Activated CD8-positive, alpha-beta T cell treated with anti-CD3 and anti-CD28 coated beads, Interleukin-2, amount 10 ng/mL, durations not matched to agents 7 days and 5 days (primary cell): ENCODE measurements at regions not wholly inside any gene's neighbourhood (a gene's known extent, or its start where the extent isn't known, plus 50 kb on each side); places are given as distances from the start of the nearest gene placed in this dataset.

ENCODE experiments used
- ATAC-seq: fragments of 150-1000 bp; cut with Tn5 transposase; one replicate; pipeline ENCODE4 v1.10.0; 2021; ENCODE audit warnings: moderate library complexity
- CTCF ChIA-PET: fragments of 350-600 bp; sonication (Branson Sonifier 250); formaldehyde crosslinking; loops from one replicate; lab custom pipeline; 2021; ENCODE audit warnings: antibody characterized with exemption; lab: Charles Lee
- POLR2A ChIA-PET: fragments of 350-600 bp; sonication (Branson Sonifier 250); formaldehyde crosslinking; loops from one replicate; lab custom pipeline; 2021; ENCODE audit warnings: antibody characterized with exemption; lab: Charles Lee
- DNase-seq: peaks from one replicate; pipeline ENCODE4 v3.0.0-alpha.2; 2020
- H3K27ac Mint-ChIP-seq: one replicate; pipeline ENCODE4 v1.8.0; 2021; ENCODE audit warnings: mild to moderate bottlenecking, mixed read lengths
- H3K27me3 Mint-ChIP-seq: one replicate; pipeline ENCODE4 v1.8.0; 2021; ENCODE audit warnings: low read depth, mixed read lengths
- H3K36me3 Mint-ChIP-seq: one replicate; pipeline ENCODE4 v1.8.0; 2021; ENCODE audit warnings: low read depth, mixed read lengths
- H3K4me1 Mint-ChIP-seq: one replicate; pipeline ENCODE4 v1.8.0; 2021; ENCODE audit warnings: low read depth, mixed read lengths
- H3K4me3 Mint-ChIP-seq: one replicate; pipeline ENCODE4 v1.8.0; 2021; ENCODE audit warnings: mild to moderate bottlenecking, mixed read lengths
- H3K9me3 Mint-ChIP-seq: one replicate; pipeline ENCODE4 v1.8.0; 2022; ENCODE audit warnings: mixed read lengths; ENCODE audit not compliant: insufficient read depth

GRCh38 chr3:159326998-159327397, 525.1 kb downstream of the MFSD1 start:
- Mint-ChIP-seq H3K27me3 (no peaks in the 10 kb centered on the region), H3K27ac (no peak overlapping the region), H3K4me3 (no peak overlapping the region), H3K9me3 (no peaks in the 10 kb centered on the region), H3K36me3 (no peaks in the 10 kb centered on the region), H3K4me1 (no peaks in the 10 kb centered on the region)
- no peak for DNase-seq
- no peak for ATAC-seq
- ChIA-PET POLR2A (no interaction called here), CTCF (no interaction called here)

- POLR2A ChIA-PET: no interaction called here
- ATAC-seq (no peak), DNase-seq (no peak)
- Mint-ChIP-seq H3K27ac (no peak overlapping the region), H3K4me1 (no peaks in the 10 kb centered on the region), H3K4me3 (no peak overlapping the region), H3K27me3 (no peaks in the 10 kb centered on the region), H3K9me3 (no peaks in the 10 kb centered on the region), H3K36me3 (no peaks in the 10 kb centered on the region)
- CTCF ChIA-PET: no interaction called here
Measured at GRCh38 chr3:159332535-159333099, 530.8 kb downstream of the MFSD1 start.

GRCh38 chr3:159339131-159339530, 537.3 kb downstream of the MFSD1 start:
- no peak overlapping the region for H3K27ac Mint-ChIP-seq
- ATAC-seq: no peak
- H3K4me1 Mint-ChIP-seq: no peaks in the 10 kb centered on the region
- H3K27me3 Mint-ChIP-seq: no peaks in the 10 kb centered on the region
- ChIA-PET POLR2A (no interaction called here), CTCF (no interaction called here)
- no peaks in the 10 kb centered on the region for H3K9me3 Mint-ChIP-seq
- no peaks in the 10 kb centered on the region for H3K36me3 Mint-ChIP-seq
- no peak overlapping the region for H3K4me3 Mint-ChIP-seq
- DNase-seq: no peak

- Mint-ChIP-seq H3K27me3 (no peaks in the 10 kb centered on the region), H3K4me1 (no peaks in the 10 kb centered on the region), H3K9me3 (no peaks in the 10 kb centered on the region), H3K4me3 (no peak overlapping the region), H3K36me3 (no peaks in the 10 kb centered on the region), H3K27ac (no peak overlapping the region)
- DNase-seq: no peak
- CTCF ChIA-PET: no interaction called here
- ATAC-seq: no peak
- POLR2A ChIA-PET: no interaction called here
Measured at GRCh38 chr3:159340877-159341500, 539.1 kb downstream of the MFSD1 start.

- H3K4me3 Mint-ChIP-seq: no peak overlapping the region
- ATAC-seq (no peak), DNase-seq (no peak)
- no peaks in the 10 kb centered on the region for H3K4me1 Mint-ChIP-seq
- H3K9me3 Mint-ChIP-seq: no peaks in the 10 kb centered on the region
- no peaks in the 10 kb centered on the region for H3K36me3 Mint-ChIP-seq
- POLR2A ChIA-PET: no interaction called here
- no peaks in the 10 kb centered on the region for H3K27me3 Mint-ChIP-seq
- H3K27ac Mint-ChIP-seq: no peak overlapping the region
- CTCF ChIA-PET: no interaction called here
Measured at GRCh38 chr3:159346271-159346903, 544.5 kb downstream of the MFSD1 start.

GRCh38 chr3:159348431-159348830, 546.6 kb downstream of the MFSD1 start:
- no peak overlapping the region for H3K4me3 Mint-ChIP-seq
- POLR2A ChIA-PET: no interaction called here
- DNase-seq (no peak), ATAC-seq (no peak)
- no peaks in the 10 kb centered on the region for H3K36me3 Mint-ChIP-seq
- CTCF ChIA-PET: interaction anchor here (0.6 kb wide), 1 partner anchor 44 kb away, joined by 3 read pairs; no protein-coding TSS in a partner anchor
- no peaks in the 10 kb centered on the region for H3K9me3 Mint-ChIP-seq
- no peak overlapping the region for H3K27ac Mint-ChIP-seq
- no peaks in the 10 kb centered on the region for H3K4me1 Mint-ChIP-seq
- H3K27me3 Mint-ChIP-seq: no peaks in the 10 kb centered on the region

- ATAC-seq (no peak), DNase-seq (no peak)
- Mint-ChIP-seq H3K4me1 (no peaks in the 10 kb centered on the region), H3K36me3 (no peaks in the 10 kb centered on the region), H3K27ac (no peak overlapping the region), H3K27me3 (no peaks in the 10 kb centered on the region), H3K4me3 (no peak overlapping the region), H3K9me3 (no peaks in the 10 kb centered on the region)
- POLR2A ChIA-PET: no interaction called here
- CTCF ChIA-PET: no interaction called here
Measured at GRCh38 chr3:159356606-159357005, 554.8 kb downstream of the MFSD1 start.

- Mint-ChIP-seq H3K9me3 (no peaks in the 10 kb centered on the region), H3K27ac (no peak overlapping the region), H3K4me1 (no peaks in the 10 kb centered on the region), H3K4me3 (no peak overlapping the region), H3K27me3 (no peaks in the 10 kb centered on the region), H3K36me3 (no peaks in the 10 kb centered on the region)
- POLR2A ChIA-PET: no interaction called here
- ATAC-seq: no peak
- DNase-seq: no peak
- CTCF ChIA-PET: no interaction called here
Measured at GRCh38 chr3:159364511-159364910, 562.7 kb downstream of the MFSD1 start.

GRCh38 chr3:159366476-159366875, 564.6 kb downstream of the MFSD1 start:
- H3K27me3 Mint-ChIP-seq: no peaks in the 10 kb centered on the region
- H3K36me3 Mint-ChIP-seq: no peaks in the 10 kb centered on the region
- CTCF ChIA-PET: no interaction called here
- ATAC-seq: no peak
- DNase-seq: no peak
- no peak overlapping the region for H3K27ac Mint-ChIP-seq
- H3K9me3 Mint-ChIP-seq: no peaks in the 10 kb centered on the region
- no peaks in the 10 kb centered on the region for H3K4me1 Mint-ChIP-seq
- POLR2A ChIA-PET: no interaction called here
- H3K4me3 Mint-ChIP-seq: no peak overlapping the region

GRCh38 chr3:159371961-159372360, 570.1 kb downstream of the MFSD1 start:
- H3K4me1 Mint-ChIP-seq: no peaks in the 10 kb centered on the region
- CTCF ChIA-PET: no interaction called here
- no peaks in the 10 kb centered on the region for H3K36me3 Mint-ChIP-seq
- ATAC-seq (no peak), DNase-seq (no peak)
- POLR2A ChIA-PET: no interaction called here
- H3K27ac Mint-ChIP-seq: no peak overlapping the region
- no peaks in the 10 kb centered on the region for H3K9me3 Mint-ChIP-seq
- no peaks in the 10 kb centered on the region for H3K27me3 Mint-ChIP-seq
- H3K4me3 Mint-ChIP-seq: no peak overlapping the region

- ATAC-seq (no peak), DNase-seq (no peak)
- CTCF ChIA-PET: no interaction called here
- Mint-ChIP-seq H3K4me3 (no peak overlapping the region), H3K27ac (no peak overlapping the region), H3K9me3 (no peaks in the 10 kb centered on the region), H3K36me3 (no peaks in the 10 kb centered on the region), H3K4me1 (no peaks in the 10 kb centered on the region), H3K27me3 (no peaks in the 10 kb centered on the region)
- POLR2A ChIA-PET: no interaction called here
Measured at GRCh38 chr3:159378396-159379194, 576.7 kb downstream of the MFSD1 start.

- Mint-ChIP-seq H3K4me3 (no peak overlapping the region), H3K27ac (no peak overlapping the region), H3K4me1 (no peaks in the 10 kb centered on the region), H3K9me3 (no peaks in the 10 kb centered on the region), H3K27me3 (no peaks in the 10 kb centered on the region), H3K36me3 (no peaks in the 10 kb centered on the region)
- DNase-seq: no peak
- POLR2A ChIA-PET: no interaction called here
- no peak for ATAC-seq
- CTCF ChIA-PET: no interaction called here
Measured at GRCh38 chr3:159380891-159381290, 579.0 kb downstream of the MFSD1 start.
